HG03066 (cell line): ENCODE measurements at regions not wholly inside any gene's neighbourhood (a gene's known extent, or its start where the extent isn't known, plus 50 kb on each side); places are given as distances from the start of the nearest gene placed in this dataset.

ENCODE experiments used
- ATAC-seq: cut with Tn5 transposase; IDR thresholded peaks from one replicate; pipeline ENCODE4 v1.9.1; 2021; ENCODE audit warnings: low read depth; ENCODE audit not compliant: unreplicated experiment

GRCh38 chr14:96723946-96724345, 73.2 kb upstream of the VRK1 start:
- ATAC-seq = no peak

DNA sequence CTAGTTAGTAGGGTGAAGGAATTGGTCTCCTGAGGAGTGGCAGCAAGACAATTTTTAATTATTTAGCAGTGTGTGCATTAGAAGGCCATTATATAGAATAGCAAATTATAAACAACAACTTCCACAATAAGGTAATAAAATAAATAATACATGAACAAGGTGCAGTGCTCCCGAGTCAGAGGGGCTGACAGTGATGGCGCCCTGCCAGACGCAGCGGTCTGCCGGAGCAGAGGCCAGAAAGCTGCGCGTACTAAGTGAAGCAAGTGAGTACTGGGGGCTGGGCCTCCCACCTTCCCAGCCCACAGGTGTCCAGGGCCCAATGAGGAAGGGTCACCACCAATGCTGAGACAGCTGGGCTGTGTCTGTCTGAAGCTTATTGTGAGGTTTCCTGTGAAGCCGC, 72.0 kb upstream of the VRK1 start:
- no peak for ATAC-seq

DNA sequence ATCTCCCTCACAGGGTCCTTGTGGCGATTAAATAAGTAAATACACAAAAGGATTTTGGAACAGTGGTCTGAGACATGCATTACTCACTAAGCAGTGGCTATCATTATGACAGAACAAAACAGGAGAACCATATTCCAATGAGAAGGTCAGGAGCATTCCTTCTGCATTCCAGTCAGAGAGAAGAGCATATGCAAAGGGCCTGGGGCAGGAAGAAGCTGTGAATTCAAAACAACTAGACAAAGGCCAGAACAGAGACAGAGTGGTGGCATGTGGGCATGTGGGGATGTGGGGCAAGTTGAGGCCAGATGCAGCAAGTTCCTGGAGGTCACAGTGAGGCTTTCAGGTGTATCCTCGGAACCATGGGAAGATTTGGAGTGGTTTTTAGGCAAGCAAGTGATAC, 70.1 kb upstream of the VRK1 start:
- ATAC-seq = no peak

DNA sequence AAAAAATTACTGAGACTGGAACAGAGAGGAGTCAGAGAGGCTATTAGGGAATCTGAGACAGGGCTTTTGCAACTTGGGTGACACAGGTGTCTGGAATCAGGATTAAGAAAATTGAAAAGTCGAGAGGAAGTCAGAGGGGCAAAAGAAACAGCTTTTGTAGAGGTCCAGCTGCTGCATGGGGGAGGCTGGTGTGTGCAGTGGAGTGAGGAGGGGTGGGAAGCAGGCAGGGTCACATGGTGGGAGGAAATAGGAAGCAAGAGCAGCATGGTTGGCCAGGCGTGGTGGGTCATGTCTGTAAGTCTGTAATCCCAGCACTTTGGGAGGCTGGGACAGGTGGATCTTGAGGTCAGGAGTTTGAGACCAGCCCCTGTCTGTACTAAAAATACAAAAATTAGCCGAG, 69.7 kb upstream of the VRK1 start:
- no peak for ATAC-seq

DNA sequence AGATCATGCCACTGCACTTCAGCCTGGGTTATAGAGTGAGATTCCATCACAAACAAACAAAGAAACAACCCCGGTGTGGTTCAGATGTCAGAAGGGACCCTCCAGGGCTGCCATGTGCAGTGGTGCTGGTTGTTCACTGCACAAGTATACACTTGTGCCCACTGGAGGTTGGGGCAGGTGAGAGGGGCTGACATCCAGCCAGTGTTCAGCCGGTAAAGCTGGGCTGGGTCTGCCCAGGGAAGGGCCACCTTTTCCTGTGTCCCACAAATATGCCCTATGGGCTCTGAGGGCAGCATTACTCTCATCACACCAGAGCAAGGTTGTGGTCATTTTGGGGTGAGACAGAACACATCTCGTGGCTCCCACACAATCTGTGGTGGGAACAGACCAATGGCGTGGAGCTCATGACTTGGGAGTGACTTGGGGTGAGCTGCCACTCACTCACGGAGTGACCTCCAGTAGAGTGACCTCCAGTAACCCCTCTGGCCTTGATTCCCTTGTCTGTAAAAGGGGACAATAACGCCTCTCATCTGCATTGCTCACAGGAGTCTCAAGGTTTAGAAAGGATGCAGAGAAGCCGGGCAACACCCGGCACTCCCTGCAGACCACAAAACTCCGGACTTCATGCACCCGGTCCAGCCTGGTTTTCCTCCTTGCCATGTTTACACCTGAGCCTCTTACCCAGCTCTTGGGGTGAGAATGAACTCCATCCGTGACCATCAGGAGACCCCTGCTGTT, 69.0 kb upstream of the VRK1 start:
- ATAC-seq = no peak

- no peak for ATAC-seq
Measured at GRCh38 chr14:96729889-96730288, 67.3 kb upstream of the VRK1 start.

GRCh38 chr14:96730386-96730785, 66.8 kb upstream of the VRK1 start:
- no peak for ATAC-seq

DNA sequence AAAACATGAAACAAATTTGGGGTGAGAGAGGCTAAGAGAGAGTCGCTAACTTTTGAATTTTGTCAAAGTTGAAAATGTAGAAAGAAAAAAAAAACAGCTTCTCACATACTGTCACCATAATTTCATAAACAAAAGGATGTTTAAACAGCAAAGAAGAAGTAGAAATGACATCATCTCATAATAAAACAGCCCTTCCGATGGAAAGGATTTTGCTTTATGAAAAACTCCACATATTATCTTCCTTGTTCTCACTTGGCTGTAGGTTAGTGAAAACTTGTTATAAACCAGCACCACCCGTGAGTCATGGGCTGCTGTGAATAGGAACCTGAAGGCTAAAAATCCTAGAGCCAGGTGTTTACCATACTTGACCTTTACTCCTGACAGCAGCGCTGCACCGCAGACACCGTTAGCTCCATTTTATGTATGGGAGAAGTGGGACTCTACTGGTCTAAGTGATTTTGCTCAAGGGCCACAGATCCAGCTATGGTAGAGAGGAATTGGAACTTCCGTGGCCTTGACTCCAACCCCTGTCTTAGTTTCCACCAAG, 63.0 kb upstream of the VRK1 start:
- ATAC-seq = no peak

DNA sequence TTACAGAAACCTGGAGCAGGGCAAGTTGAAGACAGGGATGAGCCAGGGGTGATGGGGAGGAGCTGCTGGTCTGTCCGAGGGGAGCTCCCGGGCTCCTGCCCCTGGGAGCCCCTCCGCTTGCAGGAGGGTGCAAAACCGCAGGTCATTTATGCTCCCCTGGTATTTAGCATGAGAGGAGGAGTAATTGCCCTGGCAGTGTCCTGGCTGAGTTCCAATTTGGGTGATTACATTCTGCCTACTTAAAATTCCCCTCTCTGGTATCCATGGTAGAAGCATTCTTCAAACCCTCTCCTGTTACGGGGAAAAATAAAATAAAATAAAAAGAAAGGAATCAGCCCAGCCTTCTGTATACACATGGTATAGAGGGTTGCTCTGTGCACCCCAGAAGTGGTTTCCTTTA, 61.7 kb upstream of the VRK1 start:
- no peak for ATAC-seq

- ATAC-seq = no peak
Measured at GRCh38 chr14:96736439-96736838, 60.7 kb upstream of the VRK1 start.

DNA sequence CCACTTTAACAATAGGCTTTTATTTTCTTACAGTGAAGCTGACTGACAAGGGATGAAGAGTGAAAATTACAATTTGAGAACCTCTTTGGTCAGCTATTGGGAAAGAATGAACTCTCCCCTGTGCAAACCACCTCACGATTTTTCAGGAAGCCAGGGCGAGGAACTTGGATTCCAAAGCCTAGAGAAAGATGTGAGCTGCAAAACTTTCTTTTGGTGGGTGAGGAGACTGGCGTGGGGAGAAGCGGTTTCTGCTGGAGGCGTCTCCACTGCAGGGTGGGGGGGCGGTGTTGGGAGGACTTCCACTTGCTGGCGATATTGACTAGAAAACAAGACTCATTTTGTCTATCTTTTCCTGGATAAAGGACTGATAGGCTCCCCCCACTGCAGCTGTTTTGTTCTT, 59.3 kb upstream of the VRK1 start:
- ATAC-seq = no peak

DNA sequence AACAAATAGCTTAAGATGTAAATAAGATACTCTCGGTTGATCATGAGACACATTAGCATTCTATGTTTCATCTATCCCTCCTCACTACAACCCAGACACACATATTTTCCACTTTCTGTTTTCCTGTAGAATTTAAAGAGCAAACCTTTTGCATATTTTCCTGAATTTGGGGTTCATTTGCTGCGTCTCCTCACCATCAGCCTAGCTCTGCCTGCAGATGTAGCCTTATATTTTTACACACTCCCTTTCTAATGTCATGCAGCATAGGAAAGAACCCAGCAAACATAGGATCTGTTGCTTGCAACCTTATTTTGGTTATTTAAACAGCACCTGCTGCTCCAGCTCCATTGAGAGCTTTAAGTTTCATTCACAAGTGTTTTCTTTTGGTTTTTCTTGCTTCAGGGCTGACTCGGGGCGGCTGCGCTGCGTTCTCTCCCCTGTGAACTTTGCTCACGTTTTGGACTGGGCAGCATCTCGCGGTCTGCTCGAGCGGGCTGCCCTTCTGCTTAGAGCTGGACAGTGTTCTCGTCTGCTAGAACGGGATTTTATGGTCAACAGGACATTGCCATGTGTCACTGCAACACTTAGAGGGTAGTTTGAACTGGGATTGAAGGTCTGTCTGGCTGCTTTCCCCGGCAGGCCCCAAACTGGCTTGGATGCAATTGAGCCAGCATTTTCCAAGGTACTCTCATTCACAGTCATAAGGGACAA, 57.8 kb upstream of the VRK1 start:
- ATAC-seq = no peak

- ATAC-seq = peak; percentile 75
Measured at GRCh38 chr14:96741151-96741977, 55.8 kb upstream of the VRK1 start.

GRCh38 chr14:96744262-96744661, 52.9 kb upstream of the VRK1 start:
- ATAC-seq = no peak

GRCh38 chr14:96745500-96746051, 51.6 kb upstream of the VRK1 start:
- ATAC-seq = no peak

GRCh38 chr14:96746101-96746500, 51.1 kb upstream of the VRK1 start:
- ATAC-seq = no peak

- no peak for ATAC-seq
Measured at GRCh38 chr14:96747006-96747405, 50.2 kb upstream of the VRK1 start.
